Rectal smooth muscle tissue (tissue), 1 donor: ENCODE measurements at regions not wholly inside any gene's neighbourhood (a gene's known extent, or its start where the extent isn't known, plus 50 kb on each side); places are given as distances from the start of the nearest gene placed in this dataset.
A peak's percentile ranks its signal among the peaks of the same experiment; 100 is the strongest.

Experiments used
- H3K27ac ChIP-seq: one replicate; pipeline ENCODE4 v1.7.0; 2013; ENCODE audit warnings: low read depth, low read length, inconsistent platforms
- H3K27me3 ChIP-seq: one replicate; pipeline ENCODE4 v1.7.0; 2013; ENCODE audit warnings: low read length; ENCODE audit not compliant: control insufficient read depth, insufficient read depth
- H3K36me3 ChIP-seq: one replicate; pipeline ENCODE4 v1.7.0; 2013; ENCODE audit warnings: low read length; ENCODE audit not compliant: control insufficient read depth, insufficient read depth
- H3K4me1 ChIP-seq: one replicate; pipeline ENCODE4 v1.7.0; 2013; ENCODE audit warnings: low read length; ENCODE audit not compliant: control insufficient read depth, insufficient read depth
- H3K4me3 ChIP-seq: one replicate; pipeline ENCODE4 v1.7.0; 2013; ENCODE audit warnings: low read length
- H3K9ac ChIP-seq: one replicate; pipeline ENCODE4 v1.7.0; 2013; ENCODE audit warnings: low read length

DNA sequence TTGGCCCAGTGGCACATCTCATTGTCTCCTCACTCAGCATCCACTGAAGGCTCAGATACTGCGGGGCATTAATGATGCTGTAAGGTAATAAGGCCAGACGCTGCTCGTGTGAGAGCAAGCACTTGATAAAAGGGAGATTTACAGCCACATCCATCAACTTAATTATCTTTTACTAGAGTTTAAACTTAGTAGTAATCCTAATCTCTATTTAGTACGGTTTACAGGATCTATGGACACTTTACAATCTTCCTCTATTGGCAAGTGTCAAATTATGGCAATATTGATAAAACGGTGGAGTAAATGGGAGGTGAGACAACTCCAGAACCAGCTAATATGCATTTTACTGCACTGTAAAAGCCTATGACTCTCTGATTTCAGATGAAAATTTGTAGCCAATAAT is 192.7 kb upstream of the GPR12 start:
- Histone ChIP-seq H3K27me3 (no peaks in the 10 kb centered on the region), H3K4me1 (no peaks in the 10 kb centered on the region), H3K27ac (no peak overlapping the region), H3K4me3 (no peak overlapping the region), H3K9ac (no peak overlapping the region), H3K36me3 (no peaks in the 10 kb centered on the region)

DNA sequence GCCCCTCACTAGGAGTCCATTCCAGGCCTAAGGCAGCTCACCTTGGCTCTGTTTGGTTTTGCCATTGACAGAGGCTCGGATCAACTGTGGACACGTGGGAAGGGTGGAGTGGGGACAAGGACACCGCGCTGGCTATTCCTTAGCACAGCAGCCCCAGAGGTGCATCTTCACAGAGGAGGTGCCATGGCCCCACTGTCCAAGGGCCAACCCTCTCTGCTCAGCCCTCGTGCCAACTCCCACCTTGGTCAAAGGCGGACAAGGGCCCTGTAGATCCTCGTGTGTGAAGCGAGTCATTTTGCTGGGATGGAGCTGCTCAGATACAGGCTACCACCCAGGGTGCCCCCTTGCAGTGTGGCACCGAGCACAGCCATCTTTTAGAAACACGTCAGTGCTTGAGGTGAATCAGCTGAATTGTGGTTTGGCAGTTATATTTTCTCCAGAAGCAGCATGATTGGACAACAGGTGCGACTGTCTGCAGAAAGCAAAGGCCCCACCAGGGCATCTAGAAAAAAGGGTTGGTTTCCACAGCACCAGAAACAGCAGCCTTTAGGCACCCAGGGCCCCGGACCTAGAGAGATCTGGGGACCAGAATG is 192.1 kb upstream of the GPR12 start:
- no peaks in the 10 kb centered on the region for H3K36me3 ChIP-seq
- H3K27me3 ChIP-seq, result no peaks in the 10 kb centered on the region
- H3K4me1 ChIP-seq, result no peaks in the 10 kb centered on the region
- H3K4me3 ChIP-seq, result no peak overlapping the region
- no peak overlapping the region for H3K27ac ChIP-seq
- no peak overlapping the region for H3K9ac ChIP-seq

DNA sequence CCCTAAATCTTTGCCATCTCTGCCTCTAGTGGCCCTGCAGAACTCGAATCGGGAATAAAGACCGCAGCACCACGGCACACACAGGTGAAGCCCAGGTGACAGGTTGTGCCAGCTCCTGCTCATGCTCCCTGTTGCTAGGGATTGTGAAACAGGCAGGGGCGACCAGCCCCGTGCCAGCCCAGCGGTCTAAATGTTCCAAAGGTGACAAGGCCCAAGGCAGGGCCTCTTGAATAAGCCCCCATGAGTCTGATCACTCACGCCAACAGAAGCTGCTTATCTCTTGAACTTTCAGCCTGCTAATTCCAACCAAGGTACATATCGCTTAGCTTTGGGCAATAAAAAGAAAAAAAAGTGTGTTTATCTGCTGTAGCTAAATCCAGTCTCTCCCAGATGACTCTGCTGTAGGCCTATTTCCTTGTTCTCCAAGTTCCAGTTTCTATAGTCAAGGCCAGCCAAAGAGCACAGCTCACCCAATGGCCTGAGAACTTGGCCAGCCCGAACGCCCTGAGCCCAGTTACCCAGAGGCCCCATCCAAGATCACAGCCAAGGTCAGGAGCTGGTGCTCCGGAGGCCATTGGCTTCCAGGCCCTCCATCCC is 191.1 kb upstream of the GPR12 start:
- Histone ChIP-seq H3K27ac (no peak overlapping the region), H3K9ac (peak overlapping the region; percentile 16), H3K4me1 (no peaks in the 10 kb centered on the region), H3K36me3 (no peaks in the 10 kb centered on the region), H3K27me3 (no peaks in the 10 kb centered on the region), H3K4me3 (no peak overlapping the region)

DNA sequence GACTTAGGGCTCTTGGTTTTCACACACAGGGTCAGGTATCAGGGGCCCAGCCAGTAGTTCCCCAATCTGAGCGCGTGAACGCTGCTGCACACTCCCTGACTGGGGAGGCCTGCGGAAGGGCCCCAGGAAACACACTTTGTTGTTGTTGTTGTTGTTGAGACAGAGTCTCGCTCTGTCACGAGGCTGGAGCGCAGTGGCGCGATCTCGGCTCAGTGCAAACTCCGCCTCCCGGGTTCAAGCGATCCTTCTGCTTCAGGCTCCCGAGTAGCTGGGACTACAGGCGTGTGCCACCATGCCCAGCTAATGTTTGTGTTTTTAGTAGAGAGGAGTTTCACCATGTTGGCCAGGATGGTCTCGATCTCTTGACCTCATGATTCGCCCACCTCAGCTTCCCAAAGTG is 190.4 kb upstream of the GPR12 start:
- Histone ChIP-seq H3K9ac (no peak overlapping the region), H3K27me3 (no peaks in the 10 kb centered on the region), H3K27ac (no peak overlapping the region), H3K36me3 (no peaks in the 10 kb centered on the region), H3K4me1 (no peaks in the 10 kb centered on the region), H3K4me3 (no peak overlapping the region)

DNA sequence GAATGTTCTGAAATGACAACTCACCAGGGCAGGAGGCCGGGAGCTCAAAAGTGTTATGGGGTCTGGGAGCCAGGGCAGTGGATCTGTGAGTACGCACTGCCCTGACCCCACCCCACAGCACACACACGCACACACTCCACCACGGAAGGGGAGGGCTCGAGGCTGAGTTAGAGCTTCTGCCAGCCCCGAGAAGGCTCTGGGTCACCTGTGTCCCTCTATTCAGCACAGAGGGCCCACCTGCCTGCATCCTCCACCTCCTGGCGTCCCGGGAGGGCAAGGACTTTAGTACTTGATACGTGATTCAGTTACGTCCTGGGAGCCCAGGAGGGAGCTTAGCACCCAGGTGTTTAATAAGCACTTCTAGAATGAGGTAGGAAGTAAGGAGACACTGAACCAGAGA is 190.0 kb upstream of the GPR12 start:
- no peaks in the 10 kb centered on the region for H3K27me3 ChIP-seq
- H3K4me1 ChIP-seq, result no peaks in the 10 kb centered on the region
- H3K4me3 ChIP-seq, result no peak overlapping the region
- no peak overlapping the region for H3K9ac ChIP-seq
- no peaks in the 10 kb centered on the region for H3K36me3 ChIP-seq
- H3K27ac ChIP-seq, result no peak overlapping the region

DNA sequence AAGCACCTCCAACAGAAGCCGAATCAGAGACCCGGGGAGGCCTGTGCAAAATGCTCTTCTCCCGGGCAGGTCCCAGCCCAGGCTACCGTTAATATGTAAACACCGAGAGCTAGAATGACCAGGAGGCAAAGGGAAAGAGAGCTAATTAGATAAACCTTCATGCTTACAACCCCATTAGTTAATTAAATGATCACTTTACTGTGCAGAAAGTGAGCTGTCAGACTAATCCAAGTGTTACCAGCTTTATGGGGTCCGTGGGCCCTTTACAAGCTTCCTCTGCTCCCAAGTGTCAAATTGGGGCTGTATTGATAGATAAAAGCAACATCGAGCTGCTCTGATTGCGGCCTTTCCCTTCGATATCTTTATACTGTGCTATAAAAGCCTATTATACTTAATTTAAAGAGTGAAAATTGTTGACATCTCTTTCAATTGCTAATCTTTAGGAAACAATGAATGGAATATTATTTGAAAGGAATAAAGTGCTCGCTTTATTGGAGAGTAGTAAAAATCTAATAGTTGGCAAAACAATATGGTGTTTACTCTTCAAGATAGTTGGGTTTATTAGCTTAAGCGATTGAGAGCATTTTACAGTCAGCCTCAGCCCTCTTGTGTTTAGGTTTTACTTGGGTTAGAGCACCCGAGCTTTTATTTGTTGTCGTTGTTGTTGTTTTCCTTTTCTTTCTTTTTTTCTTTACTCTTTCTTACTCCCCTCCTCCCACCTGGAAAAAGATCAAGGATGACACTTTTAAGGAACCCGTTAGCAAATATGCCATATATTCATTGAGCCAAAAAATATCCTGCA is 189.3 kb upstream of the GPR12 start:
- no peak overlapping the region for H3K9ac ChIP-seq
- no peaks in the 10 kb centered on the region for H3K27me3 ChIP-seq
- no peak overlapping the region for H3K4me3 ChIP-seq
- no peak overlapping the region for H3K27ac ChIP-seq
- H3K4me1 ChIP-seq, result no peaks in the 10 kb centered on the region
- no peaks in the 10 kb centered on the region for H3K36me3 ChIP-seq

GRCh38 chr13:26948353-26948752 is 187.8 kb upstream of the GPR12 start:
- no peak overlapping the region for H3K9ac ChIP-seq
- H3K4me1 ChIP-seq, result no peaks in the 10 kb centered on the region
- H3K36me3 ChIP-seq, result no peaks in the 10 kb centered on the region
- H3K27me3 ChIP-seq, result no peaks in the 10 kb centered on the region
- no peak overlapping the region for H3K27ac ChIP-seq
- H3K4me3 ChIP-seq, result no peak overlapping the region

DNA sequence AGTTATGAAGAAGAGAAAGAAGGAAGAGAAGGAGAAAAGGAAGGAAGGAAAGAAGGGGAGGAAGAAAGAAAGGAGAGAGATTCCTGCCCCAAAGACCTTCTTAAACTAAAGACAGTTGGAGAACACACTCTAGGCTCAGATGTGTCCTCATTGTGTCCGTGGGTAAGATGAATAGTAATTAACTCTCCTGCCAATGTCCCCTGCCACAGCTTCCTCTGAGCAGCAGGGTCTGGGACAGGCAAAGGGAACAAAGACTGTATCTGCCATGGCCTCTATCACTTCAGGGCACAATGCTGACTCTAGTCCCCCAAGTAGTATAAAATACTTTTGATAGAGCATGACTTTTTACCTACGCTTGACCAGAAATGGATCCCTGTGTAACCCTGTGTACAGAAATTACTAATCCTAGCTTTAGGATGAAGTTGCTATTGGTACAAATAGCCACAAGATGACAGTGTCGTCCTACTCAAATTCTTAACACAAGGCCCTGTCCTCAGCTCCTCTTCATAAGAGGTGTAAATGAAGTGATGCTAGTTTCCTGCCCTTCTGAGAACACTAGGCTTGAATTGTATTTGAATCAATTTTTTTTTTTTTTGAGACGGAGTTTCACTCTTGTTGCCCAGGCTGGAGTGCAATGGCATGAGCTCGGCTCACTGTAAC is 186.2 kb upstream of the GPR12 start:
- no peaks in the 10 kb centered on the region for H3K36me3 ChIP-seq
- H3K27ac ChIP-seq, result no peak overlapping the region
- no peak overlapping the region for H3K9ac ChIP-seq
- H3K4me3 ChIP-seq, result no peak overlapping the region
- H3K4me1 ChIP-seq, result no peaks in the 10 kb centered on the region
- H3K27me3 ChIP-seq, result no peaks in the 10 kb centered on the region

- H3K9ac ChIP-seq, result no peak overlapping the region
- no peaks in the 10 kb centered on the region for H3K27me3 ChIP-seq
- no peaks in the 10 kb centered on the region for H3K36me3 ChIP-seq
- H3K4me1 ChIP-seq, result no peaks in the 10 kb centered on the region
- no peak overlapping the region for H3K4me3 ChIP-seq
- no peak overlapping the region for H3K27ac ChIP-seq
These were observed 183.2 kb upstream of the GPR12 start for GRCh38 chr13:26943748-26944147.

DNA sequence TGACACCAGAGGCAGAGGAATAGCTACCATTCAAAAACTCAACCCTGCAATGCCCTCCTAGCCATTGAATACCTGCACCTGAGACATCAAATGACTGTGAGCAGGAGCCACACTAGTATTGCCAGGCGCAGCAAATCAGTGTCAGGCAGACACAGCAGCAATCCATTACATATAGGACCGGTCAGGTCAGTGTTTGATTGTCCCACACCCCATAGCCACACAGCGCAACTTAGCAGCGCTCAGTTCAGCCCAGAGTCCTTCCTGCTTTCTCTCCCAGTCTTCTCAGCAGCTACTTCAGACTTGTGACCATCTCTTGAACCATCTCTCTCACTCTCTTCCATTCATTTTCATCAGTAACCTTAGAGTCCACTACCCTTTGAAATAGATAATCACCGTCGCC is 181.6 kb upstream of the GPR12 start:
- H3K9ac ChIP-seq, result no peak overlapping the region
- no peaks in the 10 kb centered on the region for H3K4me1 ChIP-seq
- no peak overlapping the region for H3K27ac ChIP-seq
- H3K4me3 ChIP-seq, result no peak overlapping the region
- no peaks in the 10 kb centered on the region for H3K27me3 ChIP-seq
- no peaks in the 10 kb centered on the region for H3K36me3 ChIP-seq

GRCh38 chr13:26941345-26942174 is 181.0 kb upstream of the GPR12 start:
- H3K27me3 ChIP-seq, result no peaks in the 10 kb centered on the region
- H3K4me1 ChIP-seq, result no peaks in the 10 kb centered on the region
- no peaks in the 10 kb centered on the region for H3K36me3 ChIP-seq
- H3K4me3 ChIP-seq, result no peak overlapping the region
- no peak overlapping the region for H3K9ac ChIP-seq
- H3K27ac ChIP-seq, result no peak overlapping the region

- no peak overlapping the region for H3K9ac ChIP-seq
- no peaks in the 10 kb centered on the region for H3K4me1 ChIP-seq
- no peak overlapping the region for H3K27ac ChIP-seq
- H3K4me3 ChIP-seq, result no peak overlapping the region
- no peaks in the 10 kb centered on the region for H3K27me3 ChIP-seq
- H3K36me3 ChIP-seq, result no peaks in the 10 kb centered on the region
These were observed 173.5 kb upstream of the GPR12 start for GRCh38 chr13:26934096-26934495.
